Spleen (tissue), 7 donors: ENCODE measurements at regions not wholly inside any gene's neighbourhood (a gene's known extent, or its start where the extent isn't known, plus 50 kb on each side); places are given as distances from the start of the nearest gene placed in this dataset.

Experiments
- CTCF ChIP-seq, 11 experiments: fragments of 200-600 bp in 7 of 11; fragments of 450-650 bp in 4 of 11; sonication (generic) in 4 of 11; IDR thresholded peaks in 8 of 11; conservative IDR thresholded peaks in 3 of 11; 1 replicate in 7 of 11; 2 replicates in 4 of 11; pipeline versions ENCODE4 v1.4.0 to v1.8.0; 2016 to 2021; ENCODE audit warnings: antibody characterized with exemption in 11 of 11, inconsistent platforms in 4 of 11, mild to moderate bottlenecking in 1 of 11
- POLR2AphosphoS5 ChIP-seq, 3 donors: sonication (generic); formaldehyde crosslinking; IDR thresholded peaks; one replicate each; pipeline ENCODE4 v1.5.1; 2017; ENCODE audit warnings: antibody characterized with exemption in 3 of 3
- donor health status: DM: no; HTN: no; CAD: no; lungs with moderate emphysema.
- donor health status: DM: no; HTN: no; CAD: no.
- donor health status: DM: no; HTN: no; CAD: no.

GRCh38 chr2:78175645-78176044 lies 653.5 kb upstream of the LRRTM4 start:
- TF ChIP-seq POLR2AphosphoS5 (IDR thresholded peaks at IDR 0.05) = no peak
- TF ChIP-seq CTCF (IDR thresholded peaks at IDR 0.05 in 8 of 11, conservative IDR thresholded peaks at IDR 0.05 in 3 of 11) = no peak
